NCI-H510A (cell line): ENCODE measurements at regions not wholly inside any gene's neighbourhood (a gene's known extent, or its start where the extent isn't known, plus 50 kb on each side); places are given as distances from the start of the nearest gene placed in this dataset.
"Not testable (repeated sequence)": the region's sequence is repeated elsewhere in the genome, so short reads cannot be mapped to it uniquely, and the experiment has no call there.

Experiments
- DNase-seq: peaks from one replicate; lab custom pipeline; 2025; lab: John Stamatoyannopoulos, UW

DNA sequence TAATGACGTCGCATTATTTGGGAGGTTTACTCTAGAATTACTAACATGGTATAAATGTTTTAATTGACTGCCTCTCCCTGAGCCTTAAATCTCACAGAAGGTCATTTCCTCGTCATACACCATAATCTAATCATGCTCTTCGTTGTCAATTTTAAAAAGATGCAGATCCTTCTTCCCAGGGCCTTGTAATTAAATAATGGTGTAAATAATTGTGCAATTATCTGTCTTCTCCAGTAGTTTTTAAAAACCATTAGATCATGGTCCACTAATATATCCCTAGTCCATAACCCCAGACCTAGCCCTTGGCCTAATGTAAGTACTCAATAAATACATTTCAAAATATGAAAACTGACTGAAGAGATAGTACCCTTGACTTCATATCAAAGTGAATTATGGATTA is 181.5 kb upstream of the GNAI1 start:
- DNase-seq = no peak

DNA sequence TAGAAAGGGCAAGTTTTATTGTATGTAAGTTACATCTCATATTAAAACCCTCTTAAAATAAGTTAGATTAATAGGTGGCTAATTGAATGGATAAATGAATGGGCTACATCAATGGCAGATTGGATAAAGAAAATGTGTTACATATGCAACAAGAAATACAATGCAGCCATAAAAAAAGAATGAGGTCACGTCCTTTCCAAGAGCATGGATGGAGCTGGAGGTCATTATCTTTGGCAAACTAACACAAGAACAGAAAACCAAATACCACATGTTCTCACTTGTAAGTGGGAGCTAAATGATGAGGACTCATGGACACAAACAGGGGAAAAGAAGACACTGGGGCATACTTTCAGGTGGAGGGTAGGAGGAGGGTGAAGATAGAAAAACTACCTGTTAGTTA is 182.2 kb upstream of the GNAI1 start:
- no peak for DNase-seq

DNA sequence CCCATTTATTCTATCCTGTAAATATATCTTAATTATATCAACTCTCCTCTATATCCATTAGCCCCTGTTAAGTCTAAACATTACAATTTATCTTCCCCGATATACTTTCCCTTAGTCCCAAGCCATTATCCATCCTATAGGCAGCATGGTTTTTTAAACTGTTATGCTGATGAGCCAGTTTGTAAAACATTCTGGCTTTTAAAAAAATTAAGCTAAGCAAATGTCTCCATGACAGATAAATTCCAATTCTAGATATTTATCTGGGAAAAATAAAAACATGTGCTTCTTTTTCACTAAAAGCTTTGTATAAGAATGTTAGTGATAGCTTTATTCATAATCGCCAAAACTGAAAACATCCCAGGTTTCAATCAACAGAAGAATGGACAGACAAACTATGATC is 183.2 kb upstream of the GNAI1 start:
- no peak for DNase-seq

DNA sequence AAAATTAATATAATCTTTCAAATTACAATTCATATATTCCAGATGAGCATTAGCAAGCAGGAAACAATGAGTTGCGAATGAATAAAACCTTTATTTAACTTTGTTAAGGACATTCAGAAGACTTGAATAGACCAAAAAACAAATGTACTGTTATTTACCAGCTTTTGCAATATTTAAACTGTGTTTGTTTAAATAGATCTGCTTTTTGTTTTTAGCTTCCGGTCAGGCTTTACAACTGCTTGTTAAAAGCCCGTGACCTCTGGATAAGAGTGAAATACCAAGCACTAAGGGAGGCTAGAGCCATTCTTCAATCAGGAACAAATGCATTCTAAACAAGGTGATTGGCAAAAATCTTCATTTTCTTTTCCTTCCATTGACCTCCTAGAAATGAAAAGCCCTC is 184.9 kb upstream of the GNAI1 start:
- DNase-seq = no peak

DNA sequence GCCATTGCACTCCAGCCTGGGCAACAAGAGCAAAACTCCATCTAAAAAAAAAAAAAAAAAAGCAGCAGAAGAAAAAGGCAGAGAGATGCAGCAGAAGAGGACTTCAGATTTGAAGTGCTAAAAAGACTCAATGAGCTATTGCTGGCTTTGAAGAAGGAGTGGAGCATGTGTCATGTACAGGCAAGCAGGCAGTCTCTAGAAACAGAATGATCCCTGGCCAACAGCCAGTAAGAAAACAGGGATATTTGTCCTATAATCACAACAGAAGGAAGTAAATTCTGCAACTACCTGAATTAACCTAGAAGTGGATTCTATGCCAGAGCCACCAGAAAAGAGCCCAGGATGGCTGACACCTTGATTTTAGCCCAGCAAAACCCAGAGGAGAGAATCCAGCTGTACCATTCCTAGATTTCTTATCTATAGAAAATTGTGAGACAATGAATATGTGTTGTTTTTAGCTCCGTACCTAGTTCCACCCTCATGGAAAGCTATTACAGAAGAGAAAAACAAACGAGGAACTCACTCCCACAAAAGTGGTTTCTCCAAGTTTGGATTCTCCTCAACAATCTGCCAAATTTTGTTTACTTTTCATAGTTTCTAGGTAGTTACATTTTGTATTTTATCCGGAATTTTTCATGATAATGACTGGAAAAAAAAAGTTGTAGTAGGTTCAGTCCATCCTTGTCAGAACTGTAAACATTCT is 198.2 kb upstream of the GNAI1 start:
- no peak for DNase-seq

DNA sequence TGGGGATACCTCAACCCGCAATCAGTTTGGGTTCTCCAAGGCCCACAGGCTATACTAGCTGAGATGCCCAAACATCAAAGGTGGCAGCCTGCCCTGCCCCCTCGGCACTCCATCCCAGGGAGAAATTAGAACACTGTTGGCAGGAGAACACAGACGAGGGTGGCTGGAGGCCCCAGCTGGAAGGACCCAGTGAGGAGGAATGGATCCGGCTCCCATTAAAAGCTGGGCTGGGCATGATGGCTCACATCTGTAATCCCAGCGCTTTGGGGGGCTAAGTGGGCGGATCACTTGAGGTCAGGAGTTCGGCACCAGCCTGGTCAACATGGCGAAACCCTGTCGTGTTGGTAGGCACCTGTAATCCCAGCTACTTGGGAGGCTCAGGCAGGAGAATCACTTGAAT is 199.9 kb upstream of the GNAI1 start:
- DNase-seq = no peak

DNA sequence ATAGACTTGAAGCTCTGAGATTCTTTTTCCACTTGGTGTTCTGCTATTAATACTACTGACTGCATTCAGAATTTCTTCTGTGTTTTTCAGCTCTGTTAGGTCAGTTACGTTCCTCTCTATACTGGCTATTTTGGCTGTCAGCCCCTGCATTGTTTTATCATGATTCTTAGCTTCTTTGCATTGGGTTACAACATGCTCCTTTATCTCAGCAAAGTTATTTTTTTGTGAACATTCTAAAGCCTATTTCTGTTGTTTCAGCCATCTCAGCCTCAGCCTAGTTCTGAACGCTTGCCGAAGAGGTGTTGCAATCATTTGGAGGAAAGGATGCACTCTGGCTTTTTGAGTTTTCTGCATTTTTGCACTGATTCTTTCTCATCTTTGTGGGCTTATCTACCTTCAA is 201.5 kb upstream of the GNAI1 start:
- no peak for DNase-seq

DNA sequence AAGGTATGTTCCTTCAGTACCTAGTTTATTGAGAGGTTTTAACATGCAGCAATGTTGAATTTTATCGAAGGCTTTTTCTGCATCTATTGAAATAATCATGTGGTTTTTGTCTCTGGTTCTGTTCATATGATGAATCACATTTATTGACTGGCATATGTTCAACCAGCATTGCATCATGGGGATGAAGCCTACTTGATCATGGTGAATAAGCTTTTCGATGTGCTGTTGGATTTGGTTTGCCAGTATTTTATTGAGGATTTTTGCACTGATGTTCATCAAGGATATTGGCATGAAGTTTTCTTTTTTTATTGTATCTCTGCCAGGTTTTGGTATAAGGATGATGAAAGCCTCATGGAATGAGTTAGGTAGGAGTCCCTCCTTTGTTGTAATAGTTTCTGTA is 204.0 kb upstream of the GNAI1 start:
- no peak for DNase-seq

DNA sequence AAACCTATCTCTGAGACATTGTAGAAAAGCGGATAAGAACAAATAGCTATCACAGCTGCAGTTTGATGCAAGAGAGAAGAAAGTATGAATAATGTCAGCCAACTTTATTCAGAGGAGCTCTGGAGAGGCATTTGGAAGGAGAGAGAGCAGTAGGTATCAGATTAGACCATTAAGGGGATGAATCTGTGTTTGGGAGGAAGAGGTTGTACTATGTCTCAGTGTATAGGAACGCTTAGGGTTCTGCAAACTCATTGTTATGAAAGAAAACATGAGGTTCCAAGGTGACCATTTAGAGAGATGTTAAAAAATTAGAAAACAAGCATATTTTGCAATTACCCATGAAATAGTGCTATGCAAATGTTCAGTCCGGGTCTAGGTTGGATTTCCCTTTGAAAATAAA is 207.5 kb upstream of the GNAI1 start:
- no peak for DNase-seq

DNA sequence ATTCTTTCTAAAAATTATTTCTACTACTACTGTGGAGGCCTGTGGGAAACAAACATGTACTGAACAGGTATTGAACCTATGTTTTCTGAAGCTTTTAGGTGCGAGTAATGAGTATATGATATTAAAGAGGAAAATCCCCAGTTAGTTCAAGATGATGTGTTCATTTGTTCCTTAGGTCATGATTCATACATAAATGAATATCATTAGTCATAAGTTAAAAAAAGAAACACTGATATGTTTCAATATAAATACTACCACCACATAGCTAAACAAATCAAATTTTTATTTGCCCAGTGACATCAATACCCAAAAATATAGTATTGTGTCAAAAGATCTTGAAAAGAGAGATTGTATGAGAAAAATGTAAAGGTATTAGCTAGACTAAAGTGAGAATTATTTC is 210.7 kb upstream of the GNAI1 start:
- DNase-seq = no peak

DNA sequence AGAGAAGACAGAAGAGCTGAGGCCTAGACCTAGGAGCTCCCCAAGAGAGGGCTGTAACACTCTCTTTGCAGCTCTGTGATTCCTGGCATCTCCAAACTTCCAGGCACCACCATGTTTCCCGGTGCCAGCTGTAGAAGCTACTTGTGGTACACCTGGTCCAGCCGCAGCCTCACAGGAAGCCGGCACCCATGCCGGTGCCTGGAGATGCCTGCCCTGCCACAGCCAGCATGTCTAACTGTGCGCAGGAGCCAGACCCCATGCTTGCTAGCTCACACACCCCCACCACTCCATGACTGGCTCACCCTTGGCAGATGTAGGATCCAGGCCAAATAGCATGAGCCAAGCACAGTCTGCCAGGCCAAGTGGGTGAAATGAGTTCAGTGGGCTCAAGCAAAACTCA is 211.7 kb upstream of the GNAI1 start:
- DNase-seq = no peak

DNA sequence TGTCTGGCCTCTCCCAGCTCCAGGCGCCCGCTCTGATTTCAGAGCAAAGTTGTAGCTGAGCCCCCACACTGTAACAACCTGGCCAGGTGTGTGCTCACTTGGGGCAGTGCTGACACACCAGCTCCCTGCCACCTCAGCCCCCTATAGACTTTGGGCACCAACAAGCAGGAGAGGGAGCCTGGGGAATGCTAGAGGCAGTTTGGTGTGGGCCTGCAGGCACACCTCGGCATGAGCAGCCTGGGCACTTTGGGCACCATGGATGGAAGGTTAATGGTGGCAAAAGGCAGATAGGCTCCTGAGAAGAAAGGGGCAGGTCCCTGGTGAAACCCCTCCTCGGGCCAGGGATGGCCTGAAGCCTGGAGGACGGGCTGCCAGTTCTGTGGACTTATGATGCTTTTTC is 212.7 kb upstream of the GNAI1 start:
- DNase-seq = no peak

DNA sequence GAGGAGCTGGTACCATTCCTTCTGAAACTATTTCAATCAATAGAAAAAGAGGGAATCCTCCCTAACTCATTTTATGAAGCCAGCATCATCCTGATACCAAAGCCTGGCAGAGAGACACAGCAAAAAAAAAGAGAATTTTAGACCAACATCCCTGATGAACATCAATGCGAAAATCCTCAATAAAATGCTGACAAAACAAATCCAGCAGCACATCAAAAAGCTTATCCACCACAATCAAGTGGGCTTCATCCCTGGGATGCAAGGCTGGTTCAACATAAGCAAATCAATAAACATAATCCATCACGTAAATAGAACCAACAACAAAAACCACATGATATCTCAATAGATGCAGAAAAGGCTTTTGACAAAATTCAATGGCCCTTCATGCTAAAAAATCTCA is 216.0 kb upstream of the GNAI1 start:
- DNase-seq = not testable (repeated sequence)

DNA sequence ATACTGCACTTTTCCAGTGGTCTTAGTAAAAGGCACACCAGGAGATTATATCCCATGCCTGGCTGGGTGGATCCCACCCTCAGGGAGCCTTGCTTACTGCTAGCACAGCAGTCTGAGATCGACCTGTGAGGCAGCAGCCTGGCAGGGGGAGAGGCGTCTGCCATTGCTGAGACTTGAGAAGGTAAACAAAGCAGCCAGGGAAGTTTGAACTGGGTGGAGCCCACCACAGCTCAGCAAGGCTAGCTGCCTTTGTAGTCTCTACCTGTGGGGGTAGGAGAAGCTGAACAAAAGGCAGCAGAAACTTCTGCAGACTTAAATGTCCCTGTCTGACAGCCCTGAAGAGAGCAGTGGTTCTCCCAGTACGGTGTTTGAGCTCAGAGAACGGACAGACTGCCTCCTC is 219.3 kb upstream of the GNAI1 start:
- not testable (repeated sequence) for DNase-seq

DNA sequence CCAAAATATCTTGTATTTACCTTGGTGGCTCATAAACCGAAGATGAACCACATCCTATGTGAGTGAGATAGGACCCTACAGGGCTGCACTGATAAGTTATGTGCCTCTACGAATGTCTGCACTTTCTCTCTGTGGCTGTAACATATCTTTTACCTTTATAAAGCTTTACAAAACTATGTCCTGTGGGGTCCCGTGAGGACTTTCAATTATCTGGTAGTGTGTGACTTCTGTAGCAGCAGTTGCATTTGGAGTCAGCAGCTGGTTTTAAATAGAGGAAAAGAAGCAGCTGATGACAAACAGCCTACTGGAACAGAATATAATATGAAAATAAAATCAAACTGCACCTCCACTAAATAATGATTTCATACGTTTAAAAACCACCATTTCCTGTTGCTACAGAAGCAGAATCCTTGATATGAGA is 222.4 kb upstream of the GNAI1 start:
- DNase-seq = no peak

DNA sequence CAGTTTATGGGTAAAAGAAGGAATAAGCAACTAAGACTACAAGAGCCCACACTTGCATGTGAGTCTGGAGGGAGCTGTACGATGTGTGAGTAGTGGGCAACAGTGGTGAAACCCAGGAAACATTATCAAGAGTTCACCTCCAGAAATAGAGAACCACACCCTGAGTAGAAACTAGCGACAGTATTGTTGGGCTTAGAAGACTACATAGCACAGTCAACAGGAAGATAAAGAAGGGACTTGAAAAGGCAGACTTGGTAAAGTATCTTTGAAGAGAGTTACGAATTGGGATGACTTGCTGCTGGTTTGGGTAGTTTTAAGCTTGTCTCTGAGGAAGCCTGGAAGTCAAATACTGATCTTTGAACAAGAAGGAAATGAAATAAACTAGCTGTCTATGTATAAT is 223.2 kb upstream of the GNAI1 start:
- no peak for DNase-seq

DNA sequence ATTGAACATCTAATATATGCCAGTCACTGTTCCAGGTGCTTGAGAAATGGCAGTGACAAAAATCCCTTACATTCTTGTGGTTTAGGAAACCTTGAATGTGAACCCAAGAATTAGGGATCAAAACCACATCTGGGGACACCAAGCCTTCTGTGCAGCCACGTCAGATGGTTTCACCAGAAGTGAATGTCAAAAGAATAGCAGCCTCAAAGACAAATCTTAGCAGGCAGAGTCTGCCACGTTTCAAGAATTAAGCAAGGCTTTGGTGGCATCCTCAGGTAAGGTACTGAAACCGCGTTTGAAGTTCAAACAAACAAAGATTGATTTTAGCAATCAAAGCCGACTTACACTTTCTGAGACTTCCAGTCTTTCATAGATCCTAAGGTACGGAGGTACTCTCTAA is 225.5 kb upstream of the GNAI1 start:
- no peak for DNase-seq

DNA sequence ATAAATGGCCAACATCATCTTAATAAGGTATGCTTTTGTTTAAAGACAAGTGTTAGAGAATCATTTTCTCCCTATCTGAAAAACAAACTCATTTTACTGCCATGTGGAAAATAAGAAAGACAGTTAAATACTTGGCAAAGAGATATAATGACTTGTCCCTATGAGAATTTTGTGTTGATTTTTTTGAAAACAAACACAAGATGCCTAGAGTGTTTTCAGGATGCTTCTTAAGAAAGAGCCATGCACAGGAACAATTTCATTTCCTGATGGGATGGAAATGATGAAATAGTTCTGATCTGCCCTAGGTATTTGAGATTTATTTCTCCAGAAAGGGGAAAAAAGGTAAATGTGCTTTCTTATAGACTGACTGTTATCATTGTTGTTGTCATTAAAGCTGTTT is 237.5 kb upstream of the GNAI1 start:
- DNase-seq = no peak

DNA sequence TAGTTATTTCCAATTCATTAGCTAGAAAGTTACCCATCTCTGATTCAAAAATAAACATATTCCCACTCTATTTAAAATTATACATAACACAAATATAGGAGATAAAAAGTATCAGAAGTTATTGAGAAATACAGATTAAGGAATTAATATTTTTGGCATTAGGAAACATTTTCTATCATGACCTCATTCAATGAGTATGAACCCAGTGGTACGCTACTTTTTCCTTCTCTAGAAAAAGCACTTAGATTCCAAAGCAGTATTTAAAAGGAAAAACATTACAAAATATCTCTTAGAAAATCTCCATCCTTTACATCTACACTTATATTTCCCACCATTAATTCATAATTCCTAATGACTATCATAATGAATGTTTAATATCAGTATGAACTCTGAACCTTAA is 240.6 kb upstream of the GNAI1 start:
- DNase-seq = no peak

DNA sequence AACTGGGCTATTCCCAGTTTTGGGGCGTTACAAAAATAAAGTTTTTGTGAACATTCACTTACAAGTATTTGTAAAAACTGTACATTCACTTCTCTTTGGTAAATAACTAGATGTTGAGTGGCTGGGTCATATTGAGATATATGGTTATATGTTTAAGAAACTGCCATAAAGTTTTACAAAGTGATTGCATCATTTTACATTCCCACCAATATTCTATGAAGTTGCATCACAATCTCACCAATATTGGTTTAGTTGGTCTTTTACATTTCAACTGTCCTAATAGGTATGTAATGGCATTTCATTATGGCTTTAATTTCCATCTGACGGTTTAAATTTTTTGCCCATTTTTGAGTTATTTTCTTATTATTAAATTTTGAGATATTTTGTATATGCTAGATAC is 251.7 kb upstream of the GNAI1 start:
- no peak for DNase-seq

DNA sequence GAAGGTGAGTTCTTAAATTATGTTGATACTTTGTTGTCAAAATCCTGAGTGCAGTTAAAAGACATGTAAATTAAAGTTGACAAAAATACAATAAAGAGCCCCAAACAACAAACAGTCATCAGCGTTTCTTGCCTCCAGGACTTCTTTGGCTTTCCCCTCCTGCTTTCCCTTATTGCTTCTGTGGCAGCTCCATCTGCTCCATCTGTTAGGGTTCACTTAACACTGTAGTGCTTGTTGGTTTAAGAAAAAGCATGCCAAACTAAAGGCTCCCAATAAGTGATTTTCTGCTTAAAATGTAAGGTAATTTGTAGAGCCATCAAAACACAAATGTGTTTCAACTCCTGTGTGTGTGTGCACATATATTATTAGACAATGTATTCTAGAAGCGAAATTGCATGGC is 254.3 kb upstream of the GNAI1 start:
- no peak for DNase-seq

DNA sequence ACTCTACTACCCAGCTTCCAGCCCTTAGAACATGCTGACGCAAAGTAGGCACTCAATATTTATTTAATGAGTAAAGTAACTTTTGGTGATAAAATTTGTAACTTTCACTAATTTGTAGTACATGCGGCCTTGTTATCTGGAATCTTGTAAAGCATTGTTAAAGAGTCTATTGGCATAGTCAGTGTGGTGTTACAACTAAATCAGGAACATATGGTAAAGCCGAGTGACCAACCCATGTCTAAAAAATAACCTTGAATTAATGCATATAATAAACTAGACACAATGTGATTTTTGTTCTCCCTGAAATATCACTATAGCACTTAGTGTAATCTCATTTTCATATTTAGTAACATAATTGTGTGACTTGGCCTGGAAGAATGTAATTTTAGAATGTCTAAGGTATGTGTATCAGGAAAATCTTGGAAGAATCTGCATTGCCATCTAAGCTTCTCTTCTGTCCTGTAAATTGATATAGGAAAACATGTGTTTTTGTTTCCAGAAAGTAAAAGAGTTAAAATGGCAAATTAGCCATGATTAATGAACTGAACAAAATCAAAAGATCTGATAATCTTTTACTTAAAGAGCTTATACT is 256.7 kb upstream of the GNAI1 start:
- no peak for DNase-seq

DNA sequence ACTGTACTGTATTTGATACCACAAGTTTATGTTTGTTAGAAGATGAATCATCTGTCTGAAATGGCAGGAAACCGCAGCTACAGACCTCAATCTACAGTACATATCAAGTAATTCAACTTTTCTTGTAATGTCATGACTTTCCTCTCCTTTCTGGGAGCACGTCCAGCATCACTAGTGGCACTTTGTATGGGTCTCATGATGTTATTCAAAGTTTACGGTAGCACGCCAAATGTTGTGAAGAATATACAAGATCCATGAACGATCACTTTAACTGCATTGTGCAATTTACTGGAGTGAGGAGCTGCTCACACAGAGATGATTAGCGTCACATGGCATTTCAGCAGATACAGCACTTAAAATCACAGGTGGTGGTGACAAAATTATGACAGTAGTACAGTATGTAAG is 257.8 kb upstream of the GNAI1 start:
- no peak for DNase-seq

DNA sequence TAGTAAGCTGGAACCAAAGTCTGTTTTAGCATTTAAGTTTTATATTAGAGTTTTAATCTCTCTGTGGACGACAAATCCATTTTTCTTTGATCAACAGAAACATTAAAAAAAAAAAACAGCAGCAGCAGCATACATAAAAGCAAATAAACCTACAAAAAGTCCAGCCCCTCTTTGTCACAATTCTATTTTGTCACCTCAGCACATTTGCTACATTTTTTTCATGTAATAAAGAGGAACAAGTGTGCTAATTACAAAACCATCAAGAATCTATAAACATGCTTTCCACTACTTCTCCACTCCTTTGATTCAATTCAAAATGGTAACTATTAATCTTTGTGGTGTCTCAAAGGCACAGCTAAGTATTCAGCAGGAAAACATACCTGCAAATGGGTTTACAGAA is 259.8 kb upstream of the GNAI1 start:
- DNase-seq = no peak
